ENCODE measurements at regions not wholly inside any gene's neighbourhood (a gene's known extent, or its start where the extent isn't known, plus 50 kb on each side); places are given as distances from the start of the nearest gene placed in this dataset.

DNA sequence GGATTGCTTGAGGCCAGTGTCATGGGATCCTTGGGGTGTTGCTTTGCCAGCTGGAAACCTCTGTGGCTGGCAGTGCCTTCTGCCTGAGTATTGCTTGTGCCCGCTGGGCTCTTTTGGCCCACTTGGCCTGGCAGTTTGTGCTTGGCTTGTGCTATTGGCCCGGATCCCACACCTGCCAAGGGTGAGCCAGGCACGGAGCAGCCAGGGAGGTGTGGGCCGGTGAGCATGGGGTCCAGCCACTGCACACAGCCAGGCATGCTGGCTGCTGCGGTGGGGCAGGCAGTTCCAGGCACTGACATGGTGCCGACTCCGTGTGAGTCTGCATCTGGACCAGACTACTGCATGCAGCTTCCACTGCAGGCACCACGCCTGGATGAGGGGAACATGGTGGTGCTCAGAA lies 62.5 kb upstream of the SYNCRIP start:
- no peaks in the 10 kb centered on the region for H3K27me3 Mint-ChIP-seq
- no peak overlapping the region for H3K4me3 Mint-ChIP-seq
- peaks cover 0 to 12% of the 10 kb centered on the region in 2 donors for H3K9me3 Mint-ChIP-seq
- H3K27ac Mint-ChIP-seq: no peak overlapping the region
- ATAC-seq: no peak
- no peak for DNase-seq
- no peaks in the 10 kb centered on the region for H3K4me1 Mint-ChIP-seq

GRCh38 chr6:85703406-85703805 lies 60.7 kb upstream of the SYNCRIP start:
- Mint-ChIP-seq H3K4me1 (no peaks in the 10 kb centered on the region), H3K4me3 (no peak overlapping the region), H3K27ac (no peak overlapping the region), H3K27me3 (peaks cover 5% of the 10 kb centered on the region), H3K9me3 (peaks cover 4 to 7% of the 10 kb centered on the region in 2 donors)
- ATAC-seq (no peak), DNase-seq (no peak)

All from stimulated activated naive CD8-positive, alpha-beta T cell treated with anti-CD3 and anti-CD28 coated beads, Interleukin-15, amount 100 ng/mL, for 72 hours (primary cell).